Islet of Langerhans (tissue), 1 donor: ENCODE measurements at regions not wholly inside any gene's neighbourhood (a gene's known extent, or its start where the extent isn't known, plus 50 kb on each side); places are given as distances from the start of the nearest gene placed in this dataset.
A peak's percentile ranks its signal among the peaks of the same experiment; 100 is the strongest.

ENCODE experiments used
- FAIRE-seq: peaks from one replicate; lab custom pipeline; 2011; peaks lifted over from hg19 to GRCh38; lab: Jason Lieb, UNC

DNA sequence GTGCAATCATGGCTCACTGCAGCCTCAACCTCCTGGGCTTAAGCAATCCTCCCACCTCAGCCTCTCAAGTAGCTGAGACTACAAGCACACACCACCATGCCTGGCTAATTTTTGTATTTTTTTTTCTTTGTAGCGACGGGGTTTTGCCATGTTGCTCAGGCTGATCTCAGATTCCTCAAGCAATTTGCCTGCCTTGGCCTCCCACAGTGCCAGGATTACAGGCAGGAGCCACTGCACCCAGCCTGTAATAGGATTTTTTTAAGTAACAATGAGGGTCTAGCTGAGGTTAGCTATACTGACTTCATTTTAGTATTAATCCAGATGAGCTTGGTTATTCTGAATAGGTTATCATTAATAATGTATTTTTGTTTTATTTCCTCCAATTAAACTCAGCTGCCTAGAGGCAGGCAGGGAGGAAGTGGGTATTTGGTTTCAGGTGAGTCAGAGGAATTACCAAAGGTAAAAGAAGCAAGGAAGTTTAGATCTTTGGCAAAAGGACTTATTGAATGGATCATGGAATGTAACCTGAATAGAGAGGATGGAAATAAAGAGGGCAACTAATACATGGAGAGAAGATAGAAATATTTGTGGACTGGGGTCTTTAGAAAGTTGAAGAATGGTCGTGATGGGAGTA is 1023.3 kb upstream of the TENM3 start:
- no peak for FAIRE-seq

DNA sequence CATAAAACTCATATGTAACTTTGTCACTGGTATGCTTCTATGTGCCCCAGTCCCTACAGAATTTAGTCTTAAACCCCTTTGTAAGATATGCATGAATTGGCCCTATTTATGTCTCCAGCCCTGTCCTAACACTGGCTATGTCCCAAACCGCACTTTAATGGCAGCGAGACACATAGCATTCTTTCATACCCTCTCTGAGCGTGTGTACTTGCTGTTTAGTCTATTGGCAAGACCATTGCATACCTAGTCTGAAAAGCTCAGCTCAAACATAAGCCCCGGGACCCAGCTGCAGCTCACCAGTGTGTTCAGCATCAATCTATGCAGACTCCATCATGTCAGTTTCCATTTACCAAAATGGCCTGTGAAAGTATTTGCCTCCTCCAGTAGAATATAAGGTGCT is 1018.4 kb upstream of the TENM3 start:
- no peak for FAIRE-seq

DNA sequence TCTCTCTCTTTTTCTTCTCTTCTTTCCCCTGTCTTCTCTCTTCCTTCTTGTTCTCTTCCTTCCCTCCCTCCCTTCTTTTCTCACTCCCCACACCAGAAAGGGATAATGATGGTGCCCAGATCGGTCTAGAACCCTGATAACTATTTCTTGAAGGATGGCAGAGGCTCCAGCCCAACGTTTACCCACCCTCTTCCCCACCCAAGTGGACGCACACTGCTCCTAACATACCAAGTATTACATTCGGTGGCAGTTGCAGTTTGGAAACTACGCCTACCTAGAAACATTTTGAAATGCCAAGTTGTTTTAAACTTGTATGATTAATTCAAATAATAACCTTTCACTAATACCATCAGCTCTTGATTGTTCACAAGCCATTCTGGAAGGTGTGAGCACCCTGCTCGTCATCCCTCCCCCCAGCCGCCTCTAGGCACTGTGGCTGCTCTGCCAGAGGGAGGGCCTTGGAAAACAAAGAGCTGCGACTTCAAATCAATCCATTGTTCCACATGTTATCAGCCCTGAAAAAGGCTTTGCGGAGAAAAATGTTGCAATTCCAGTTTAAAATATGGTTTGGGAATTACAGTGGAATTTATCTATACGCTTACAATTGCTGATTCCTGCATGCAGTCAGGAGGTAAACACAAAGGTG is 1017.5 kb upstream of the TENM3 start:
- no peak for FAIRE-seq

GRCh38 chr4:181234951-181235680 is 1008.1 kb upstream of the TENM3 start:
- no peak for FAIRE-seq

GRCh38 chr4:181245326-181245725 is 997.9 kb upstream of the TENM3 start:
- FAIRE-seq: no peak

DNA sequence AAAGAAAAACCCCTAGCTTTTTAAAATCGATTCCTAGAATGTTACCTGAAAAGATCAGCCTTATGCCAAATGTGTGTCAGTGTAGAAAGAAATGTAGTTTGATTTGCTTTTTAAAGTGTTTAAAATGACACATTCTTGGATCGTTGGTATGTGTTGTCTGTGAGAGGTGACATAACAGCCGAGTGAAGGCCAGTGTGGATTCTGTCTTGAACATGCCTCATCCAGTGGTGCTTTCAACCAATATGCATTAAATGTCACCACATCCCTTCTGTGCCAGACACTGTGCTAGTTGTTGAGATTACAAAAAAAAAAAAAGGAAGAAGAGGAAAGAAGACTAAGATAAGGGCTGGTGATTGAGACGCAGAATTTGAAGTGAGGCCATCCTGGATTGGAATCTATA is 994.2 kb upstream of the TENM3 start:
- FAIRE-seq: no peak

DNA sequence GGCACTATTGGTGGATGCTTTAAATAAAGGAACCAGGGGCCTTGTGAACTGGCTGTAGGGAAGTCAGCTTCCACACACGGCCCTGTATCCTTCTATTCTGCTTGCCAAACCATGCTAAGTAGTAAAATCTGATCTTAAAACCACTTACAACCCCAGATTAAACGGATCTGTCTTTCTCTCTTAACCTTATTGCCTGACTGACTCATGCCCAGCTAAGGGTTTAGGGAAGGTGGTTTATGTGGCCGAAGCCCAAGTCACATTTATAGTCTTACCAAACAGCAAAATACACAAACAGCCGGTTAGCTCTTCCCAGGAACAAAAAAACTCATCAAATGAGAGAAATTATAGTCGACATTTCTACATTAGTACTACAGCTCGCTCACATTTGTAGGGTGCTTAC is 988.4 kb upstream of the TENM3 start:
- no peak for FAIRE-seq

DNA sequence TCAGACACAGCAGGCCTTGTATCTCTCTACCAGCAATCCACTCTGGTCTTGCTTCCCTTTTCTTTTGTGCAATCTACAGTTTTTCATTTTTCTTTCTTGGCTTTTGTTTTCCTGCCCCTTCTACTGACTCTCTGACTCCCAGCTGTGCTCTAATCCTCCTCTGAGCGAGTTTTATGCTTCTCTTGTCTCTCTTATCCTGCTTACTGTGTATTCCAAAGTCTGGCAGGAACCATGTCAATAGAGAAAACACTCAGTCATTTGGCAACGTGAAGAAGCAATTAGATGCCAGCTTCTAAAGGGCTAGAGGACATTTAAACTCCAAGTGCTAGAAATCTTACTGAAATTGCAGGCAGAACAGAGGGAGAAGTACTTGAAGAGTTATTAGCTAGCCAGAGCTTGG is 984.6 kb upstream of the TENM3 start:
- no peak for FAIRE-seq

DNA sequence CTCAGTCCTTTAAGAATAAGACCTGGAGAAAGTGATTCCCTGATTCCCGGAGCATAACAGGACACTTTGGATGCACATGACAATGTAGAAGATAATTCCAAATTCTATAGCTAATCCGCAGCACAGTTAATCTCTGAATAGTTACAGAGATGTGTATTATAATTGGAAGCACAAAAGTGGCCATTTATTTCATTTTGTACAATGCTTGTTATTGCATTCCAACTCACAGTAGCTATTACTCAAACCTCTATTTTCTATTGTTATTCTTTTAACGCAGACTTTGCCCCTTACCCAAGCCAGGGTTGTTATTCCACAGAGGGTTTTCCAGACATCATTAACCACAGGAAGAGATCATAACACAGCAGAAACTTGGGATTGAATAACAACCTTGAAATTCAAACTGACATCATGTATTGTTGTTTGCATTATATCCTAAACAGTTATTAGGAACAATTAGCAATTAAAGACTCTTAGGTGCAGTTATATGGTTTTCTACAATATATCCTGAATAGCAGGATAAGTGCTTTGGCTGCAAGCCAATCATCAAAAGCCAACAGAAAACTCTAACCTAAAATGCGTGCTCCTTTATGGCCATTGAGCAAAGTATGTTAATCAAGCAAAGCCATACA is 984.0 kb upstream of the TENM3 start:
- FAIRE-seq: no peak

DNA sequence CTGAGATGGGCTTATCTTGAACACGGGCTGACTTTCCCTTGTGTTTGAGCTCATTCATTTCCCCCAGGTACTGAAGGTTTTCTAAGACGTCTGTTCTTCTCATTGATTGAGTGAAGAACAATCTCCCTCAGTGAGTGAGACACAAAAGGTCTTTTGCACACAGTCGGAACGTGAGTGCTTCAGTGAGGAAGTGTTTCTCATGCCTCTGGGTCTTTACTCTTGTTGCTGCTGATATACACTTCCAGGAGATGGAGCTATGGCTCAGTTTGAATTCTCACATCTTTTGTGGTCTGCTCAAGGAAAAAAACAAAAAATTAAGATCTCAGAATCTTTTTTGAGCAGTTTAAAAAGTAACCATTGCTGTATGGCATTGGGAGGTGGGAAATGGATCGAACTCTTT is 981.9 kb upstream of the TENM3 start:
- no peak for FAIRE-seq

DNA sequence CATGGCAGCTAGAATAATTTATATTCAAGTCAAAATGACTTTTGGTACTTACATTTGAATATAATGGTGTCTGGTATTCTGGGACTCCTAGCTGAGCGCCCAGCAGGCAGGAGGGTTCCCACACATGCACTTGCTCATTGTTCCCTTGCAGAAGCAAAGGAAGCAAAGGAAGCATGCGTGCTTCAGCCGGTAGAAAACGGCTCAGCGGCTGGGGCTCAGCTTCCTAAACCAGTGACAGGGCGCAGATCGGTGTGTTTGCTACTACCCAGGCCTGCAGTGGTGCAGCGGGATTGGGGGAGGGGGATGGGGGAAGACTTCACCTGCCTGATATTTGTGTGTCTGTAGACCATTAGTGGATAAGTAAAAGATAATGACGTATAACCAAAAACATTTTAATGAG is 978.3 kb upstream of the TENM3 start:
- FAIRE-seq: no peak

DNA sequence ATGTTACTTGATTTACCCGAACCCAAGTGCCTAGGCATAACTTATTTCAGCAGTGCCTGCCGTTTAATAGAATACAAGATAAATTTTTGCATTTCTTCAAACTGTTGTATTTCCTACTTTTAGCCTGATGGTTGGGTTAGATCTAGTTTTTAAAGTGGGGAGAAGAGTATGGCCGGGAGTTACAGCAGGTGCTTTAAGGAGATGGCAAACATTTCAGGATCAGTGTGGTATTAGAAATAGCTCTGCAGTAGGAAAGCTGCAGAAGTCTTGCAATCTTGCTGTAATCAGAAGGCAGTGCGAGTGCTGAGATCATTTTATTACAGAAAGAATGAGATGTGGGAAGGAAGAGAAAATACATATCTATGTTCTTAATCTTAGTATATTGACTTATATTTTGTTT is 977.8 kb upstream of the TENM3 start:
- no peak for FAIRE-seq

GRCh38 chr4:181271116-181271640 is 972.0 kb upstream of the TENM3 start:
- FAIRE-seq: no peak

DNA sequence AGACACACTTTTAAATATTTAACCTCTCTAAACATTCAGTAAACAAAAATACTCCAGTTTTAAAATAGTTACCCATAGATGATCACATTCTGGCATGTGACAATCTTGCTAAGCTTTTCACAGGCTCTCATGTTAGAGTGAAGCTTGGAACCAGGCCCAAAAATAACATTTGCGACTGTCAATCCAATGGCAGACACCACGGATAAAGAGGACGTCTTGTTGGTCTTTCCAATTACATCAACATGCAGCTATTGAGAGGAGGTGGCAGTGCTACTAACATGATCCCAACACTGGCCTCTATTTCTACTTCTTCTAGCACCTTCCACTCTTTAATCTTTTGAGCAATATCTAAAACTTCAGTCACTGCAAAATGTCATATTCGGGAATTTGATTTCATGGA is 970.8 kb upstream of the TENM3 start:
- no peak for FAIRE-seq

DNA sequence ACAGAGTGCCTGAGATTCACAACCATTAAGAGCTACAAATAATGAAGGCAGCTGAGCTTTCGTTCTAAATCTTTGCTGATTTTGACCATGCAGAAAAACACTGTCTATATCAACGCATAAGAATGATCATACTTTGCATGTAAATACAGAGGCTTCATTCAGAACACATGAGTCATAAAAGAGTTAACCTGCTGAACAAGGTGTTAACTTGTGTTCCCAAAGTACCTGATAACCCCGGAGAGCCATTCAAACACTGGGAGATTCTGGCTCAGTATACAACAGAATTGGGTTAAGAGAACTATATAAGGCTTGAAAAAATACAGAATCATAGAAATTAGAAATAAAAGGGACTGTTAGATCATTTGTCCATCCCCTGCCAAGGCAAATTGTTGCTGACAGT is 964.3 kb upstream of the TENM3 start:
- no peak for FAIRE-seq

DNA sequence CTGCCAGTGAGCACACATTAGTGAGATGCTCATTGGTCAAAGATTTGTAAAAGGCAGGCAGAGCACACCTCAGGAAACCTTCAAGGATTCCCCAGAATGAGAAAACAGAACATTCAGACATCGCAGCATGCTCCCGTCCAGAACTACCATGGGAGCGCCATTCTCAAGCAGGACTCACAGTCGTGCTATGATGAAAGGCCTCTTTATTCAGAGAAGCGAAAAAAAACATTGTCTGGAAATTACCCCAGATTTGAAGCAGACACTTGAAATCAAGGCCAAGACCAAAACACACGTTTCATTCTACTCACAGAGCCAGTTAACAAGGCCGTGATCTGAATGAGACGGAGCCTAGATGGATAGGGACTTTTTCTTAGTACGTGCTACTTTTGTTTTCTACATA is 961.8 kb upstream of the TENM3 start:
- no peak for FAIRE-seq

DNA sequence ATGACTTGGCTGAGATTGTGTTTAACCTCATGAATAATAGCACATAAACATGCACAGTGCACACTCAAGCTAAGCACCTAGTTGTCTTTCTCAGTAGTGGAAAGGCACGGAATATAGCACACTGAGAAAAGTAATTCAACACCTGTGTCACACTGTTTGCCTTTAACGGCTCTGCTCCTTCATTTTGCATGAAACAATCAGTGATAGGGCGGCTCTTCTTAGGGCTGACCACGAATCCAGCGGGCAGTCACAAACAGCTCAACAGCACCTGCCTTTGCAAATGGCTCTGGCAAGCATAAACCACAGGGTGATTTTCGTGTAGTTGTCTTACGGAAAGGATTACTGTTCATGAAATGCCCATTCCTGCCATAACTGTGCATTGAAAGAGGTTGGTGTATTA is 954.0 kb upstream of the TENM3 start:
- FAIRE-seq: no peak

DNA sequence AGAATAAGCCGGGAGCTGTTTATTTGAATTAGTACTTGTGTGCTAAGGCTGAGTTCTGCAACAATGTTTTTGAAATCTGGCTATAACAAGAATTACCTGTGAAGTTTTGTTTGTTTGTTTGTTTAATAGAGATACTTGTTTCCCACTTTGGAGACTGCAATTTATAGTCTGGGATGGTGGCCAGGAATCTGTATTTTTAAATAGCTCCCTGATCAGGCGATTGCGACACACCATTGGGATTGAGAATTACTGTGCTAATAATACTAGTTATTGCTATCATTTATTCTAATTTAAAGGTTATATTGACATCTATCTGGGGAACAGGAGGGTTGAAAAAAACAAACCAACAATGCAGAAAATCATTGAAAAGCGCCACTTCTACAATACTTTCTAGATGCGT is 951.6 kb upstream of the TENM3 start:
- no peak for FAIRE-seq

GRCh38 chr4:181293014-181293413 is 950.2 kb upstream of the TENM3 start:
- FAIRE-seq: no peak

- FAIRE-seq: no peak
Observed at GRCh38 chr4:181293541-181293940, 949.7 kb upstream of the TENM3 start.

GRCh38 chr4:181294421-181294820 is 948.8 kb upstream of the TENM3 start:
- no peak for FAIRE-seq

DNA sequence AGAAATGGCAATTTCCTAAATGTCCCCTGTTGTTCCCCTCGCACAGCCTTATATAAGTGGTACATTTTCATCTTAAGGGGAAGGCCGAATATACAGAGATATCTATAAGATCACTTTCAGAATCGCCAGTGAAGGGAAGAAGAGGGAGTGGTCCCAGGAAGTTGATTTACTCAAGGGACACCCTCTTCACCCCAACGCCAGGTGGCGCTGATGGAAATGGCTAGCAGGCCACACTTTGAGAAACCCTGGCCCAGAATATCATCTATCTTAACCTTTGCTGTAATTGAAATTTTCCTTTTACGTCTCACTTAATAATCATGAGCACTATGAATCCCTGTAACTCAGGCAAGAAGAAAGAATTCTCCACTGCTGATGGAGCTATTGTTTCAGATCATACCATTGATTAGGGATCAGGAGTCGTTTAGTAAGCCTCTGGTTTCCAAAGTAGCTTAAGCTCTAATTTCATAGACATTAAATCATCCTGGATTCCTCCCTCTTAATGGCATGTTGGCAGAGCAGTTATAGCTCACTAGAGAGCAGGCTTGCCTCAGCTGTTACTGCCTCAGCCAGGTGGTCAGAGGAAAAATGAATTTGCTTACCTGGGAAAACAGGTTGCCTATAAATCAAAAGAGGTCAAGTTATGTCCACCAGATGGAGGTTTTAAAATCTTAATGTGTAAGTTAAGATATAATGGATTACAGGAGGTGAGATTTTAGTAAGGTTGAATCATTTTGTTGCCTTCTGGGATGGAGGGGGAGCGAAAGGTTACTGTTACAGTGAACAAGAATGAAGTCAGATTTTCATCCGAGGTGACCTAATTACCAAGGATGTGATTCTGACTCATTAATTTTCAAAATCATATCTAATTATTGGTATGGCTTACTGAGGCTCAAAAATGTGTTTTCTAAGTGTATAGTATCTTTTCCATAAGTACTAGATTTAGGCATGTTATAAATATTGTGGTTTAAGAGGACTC is 941.2 kb upstream of the TENM3 start:
- FAIRE-seq: peak; percentile 9
